ENCODE measurements at regions not wholly inside any gene's neighbourhood (a gene's known extent, or its start where the extent isn't known, plus 50 kb on each side); places are given as distances from the start of the nearest gene placed in this dataset.
"Not testable (repeated sequence)": the region's sequence is repeated elsewhere in the genome, so short reads cannot be mapped to it uniquely, and the experiment has no call there.

- 100% methylated on average over 3 of the region's 7 CpGs for WGBS (ENCODE audit: insufficient coverage)
- no peak for ATAC-seq (replicated peaks in 1 of 4)
Measured at GRCh38 chr9:2267181-2267745, 252.1 kb downstream of the SMARCA2 start.

GRCh38 chr9:2269778-2270177 is 254.6 kb downstream of the SMARCA2 start:
- Histone ChIP-seq H3K4me1 (ENCODE audit: control insufficient read depth in 1 of 2, extremely low read depth in 1 of 2, insufficient read depth in 2 of 2, low read length in 2 of 2) (no peaks in the 10 kb centered on the region), H3K27ac (ENCODE audit: low read length) (no peak overlapping the region), H3K27me3 (replicated peaks in 1 of 2; ENCODE audit: control insufficient read depth in 2 of 2, extremely low read depth in 1 of 2, insufficient read depth in 2 of 2, low read length in 1 of 2) (no peaks in the 10 kb centered on the region), H3K36me3 (ENCODE audit: control insufficient read depth in 2 of 2, extremely low read depth in 1 of 2, insufficient read depth in 1 of 2, low read length in 1 of 2) (no peaks in the 10 kb centered on the region), H3K9me3 (no peaks in the 10 kb centered on the region), H3K4me3 (ENCODE audit: control insufficient read depth in 1 of 2, extremely low read depth in 1 of 2, low read length in 1 of 2) (no peak overlapping the region)
- DNase-seq (no peak), ATAC-seq (replicated peaks in 1 of 4) (no peak)
- Mint-ChIP-seq H3K4me3 (no peak overlapping the region), H3K9me3 (no peaks in the 10 kb centered on the region), H3K4me1 (peaks cover 0 to 3% (median 0%) of the 10 kb centered on the region in 3 donors), H3K27ac (no peak overlapping the region), H3K36me3 (no peaks in the 10 kb centered on the region), H3K27me3 (peaks cover 5 to 6% of the 10 kb centered on the region in 2 donors)
- POLR2A ChIA-PET: no interaction called here
- CTCF ChIA-PET: no interaction called here
- WGBS (ENCODE audit: insufficient coverage): 0% methylated on average over 2 of the region's 3 CpGs

More at GRCh38 chr9:2267181-2267745, 252.1 kb downstream of the SMARCA2 start:
- Histone ChIP-seq H3K27ac (ENCODE audit: low read length) (no peak overlapping the region), H3K27me3 (replicated peaks in 1 of 2; ENCODE audit: control insufficient read depth in 2 of 2, extremely low read depth in 1 of 2, insufficient read depth in 2 of 2, low read length in 1 of 2) (no peaks in the 10 kb centered on the region), H3K4me1 (ENCODE audit: control insufficient read depth in 1 of 2, extremely low read depth in 1 of 2, insufficient read depth in 2 of 2, low read length in 2 of 2) (no peaks in the 10 kb centered on the region), H3K9me3 (no peaks in the 10 kb centered on the region), H3K36me3 (ENCODE audit: control insufficient read depth in 2 of 2, extremely low read depth in 1 of 2, insufficient read depth in 1 of 2, low read length in 1 of 2) (no peaks in the 10 kb centered on the region), H3K4me3 (ENCODE audit: control insufficient read depth in 1 of 2, extremely low read depth in 1 of 2, low read length in 1 of 2) (no peak overlapping the region)
- H3K4me3 Mint-ChIP-seq: no peak overlapping the region
- peaks cover 4 to 5% of the 10 kb centered on the region in 2 donors for H3K27me3 Mint-ChIP-seq
- ChIA-PET POLR2A (no interaction called here), CTCF (interaction anchor here in 1 of 2 donors (0.5 kb wide), 1 partner anchor 556 kb away, joined by 3 read pairs; no protein-coding TSS in a partner anchor)
- H3K4me1 Mint-ChIP-seq: peaks cover 7 to 11% (median 11%) of the 10 kb centered on the region in 3 donors
- no peak overlapping the region for H3K27ac Mint-ChIP-seq
- DNase-seq: no peak
- H3K9me3 Mint-ChIP-seq: no peaks in the 10 kb centered on the region
- no peaks in the 10 kb centered on the region for H3K36me3 Mint-ChIP-seq

- H3K4me1 ChIP-seq (ENCODE audit: control insufficient read depth in 1 of 2, extremely low read depth in 1 of 2, insufficient read depth in 2 of 2, low read length in 2 of 2): no peaks in the 10 kb centered on the region
- CTCF ChIA-PET: interaction anchor here in 1 of 2 donors (0.6 kb wide), 1 partner anchor 46 kb away, joined by 12 read pairs; no protein-coding TSS in a partner anchor
- peaks cover 5 to 8% of the 10 kb centered on the region in 2 donors for H3K27me3 Mint-ChIP-seq
- peaks cover 0 to 3% (median 0%) of the 10 kb centered on the region in 3 donors for H3K4me1 Mint-ChIP-seq
- H3K4me3 Mint-ChIP-seq: no peak overlapping the region
- POLR2A ChIA-PET: no interaction called here
- H3K27me3 ChIP-seq (replicated peaks in 1 of 2; ENCODE audit: control insufficient read depth in 2 of 2, extremely low read depth in 1 of 2, insufficient read depth in 2 of 2, low read length in 1 of 2): no peaks in the 10 kb centered on the region
- H3K9me3 Mint-ChIP-seq: no peaks in the 10 kb centered on the region
- H3K36me3 Mint-ChIP-seq: no peaks in the 10 kb centered on the region
- WGBS (ENCODE audit: insufficient coverage): no CpG with 5 or more reads among the region's 5 CpGs
- no peaks in the 10 kb centered on the region for H3K9me3 ChIP-seq
- no peak overlapping the region for H3K4me3 ChIP-seq (ENCODE audit: control insufficient read depth in 1 of 2, extremely low read depth in 1 of 2, low read length in 1 of 2)
- H3K27ac ChIP-seq (ENCODE audit: low read length): no peak overlapping the region
- DNase-seq (no peak), ATAC-seq (replicated peaks in 1 of 4) (no peak)
- H3K27ac Mint-ChIP-seq: no peak overlapping the region
- no peaks in the 10 kb centered on the region for H3K36me3 ChIP-seq (ENCODE audit: control insufficient read depth in 2 of 2, extremely low read depth in 1 of 2, insufficient read depth in 1 of 2, low read length in 1 of 2)
Measured at GRCh38 chr9:2270565-2270964, 255.4 kb downstream of the SMARCA2 start.

- Histone ChIP-seq H3K27me3 (replicated peaks in 1 of 2; ENCODE audit: control insufficient read depth in 2 of 2, extremely low read depth in 1 of 2, insufficient read depth in 2 of 2, low read length in 1 of 2) (no peaks in the 10 kb centered on the region), H3K27ac (ENCODE audit: low read length) (no peak overlapping the region), H3K36me3 (ENCODE audit: control insufficient read depth in 2 of 2, extremely low read depth in 1 of 2, insufficient read depth in 1 of 2, low read length in 1 of 2) (no peaks in the 10 kb centered on the region), H3K4me3 (ENCODE audit: control insufficient read depth in 1 of 2, extremely low read depth in 1 of 2, low read length in 1 of 2) (no peak overlapping the region), H3K9me3 (no peaks in the 10 kb centered on the region), H3K4me1 (ENCODE audit: control insufficient read depth in 1 of 2, extremely low read depth in 1 of 2, insufficient read depth in 2 of 2, low read length in 2 of 2) (no peaks in the 10 kb centered on the region)
- no peaks in the 10 kb centered on the region for H3K9me3 Mint-ChIP-seq
- ATAC-seq (replicated peaks in 1 of 4) (no peak), DNase-seq (peak in 1 of 35 experiments; percentile 1)
- WGBS (ENCODE audit: insufficient coverage): 100% methylated on average over 1 of the region's 4 CpGs
- ChIA-PET CTCF (no interaction called here), POLR2A (no interaction called here)
- H3K4me1 Mint-ChIP-seq: peaks cover 0 to 3% (median 0%) of the 10 kb centered on the region in 3 donors
- H3K27me3 Mint-ChIP-seq: peaks cover 8 to 14% of the 10 kb centered on the region in 2 donors
- no peak overlapping the region for H3K27ac Mint-ChIP-seq
- no peaks in the 10 kb centered on the region for H3K36me3 Mint-ChIP-seq
- H3K4me3 Mint-ChIP-seq: no peak overlapping the region
Measured at GRCh38 chr9:2271426-2271825, 256.3 kb downstream of the SMARCA2 start.

- H3K36me3 Mint-ChIP-seq: no peaks in the 10 kb centered on the region
- H3K4me1 Mint-ChIP-seq: peaks cover 0 to 3% (median 0%) of the 10 kb centered on the region in 3 donors
- ChIA-PET CTCF (no interaction called here), POLR2A (no interaction called here)
- H3K36me3 ChIP-seq (ENCODE audit: control insufficient read depth in 2 of 2, extremely low read depth in 1 of 2, insufficient read depth in 1 of 2, low read length in 1 of 2): no peaks in the 10 kb centered on the region
- H3K4me3 ChIP-seq (ENCODE audit: control insufficient read depth in 1 of 2, extremely low read depth in 1 of 2, low read length in 1 of 2): no peak overlapping the region
- DNase-seq (no peak), ATAC-seq (replicated peaks in 1 of 4) (no peak)
- no CpG with 5 or more reads among the region's 4 CpGs for WGBS (ENCODE audit: insufficient coverage)
- H3K4me1 ChIP-seq (ENCODE audit: control insufficient read depth in 1 of 2, extremely low read depth in 1 of 2, insufficient read depth in 2 of 2, low read length in 2 of 2): no peaks in the 10 kb centered on the region
- no peaks in the 10 kb centered on the region for H3K9me3 Mint-ChIP-seq
- H3K9me3 ChIP-seq: no peaks in the 10 kb centered on the region
- no peak overlapping the region for H3K27ac ChIP-seq (ENCODE audit: low read length)
- no peak overlapping the region for H3K4me3 Mint-ChIP-seq
- peaks cover 9 to 25% of the 10 kb centered on the region in 2 donors for H3K27me3 Mint-ChIP-seq
- H3K27ac Mint-ChIP-seq: no peak overlapping the region
- H3K27me3 ChIP-seq (replicated peaks in 1 of 2; ENCODE audit: control insufficient read depth in 2 of 2, extremely low read depth in 1 of 2, insufficient read depth in 2 of 2, low read length in 1 of 2): peaks cover 0 to 2% of the 10 kb centered on the region in 2 experiments
Measured at GRCh38 chr9:2274762-2275161, 259.6 kb downstream of the SMARCA2 start.

GRCh38 chr9:2276296-2276695 is 261.1 kb downstream of the SMARCA2 start:
- H3K27me3 ChIP-seq (replicated peaks in 1 of 2; ENCODE audit: control insufficient read depth in 2 of 2, extremely low read depth in 1 of 2, insufficient read depth in 2 of 2, low read length in 1 of 2): peaks cover 0 to 2% of the 10 kb centered on the region in 2 experiments
- H3K36me3 ChIP-seq (ENCODE audit: control insufficient read depth in 2 of 2, extremely low read depth in 1 of 2, insufficient read depth in 1 of 2, low read length in 1 of 2): no peaks in the 10 kb centered on the region
- H3K4me3 ChIP-seq (ENCODE audit: control insufficient read depth in 1 of 2, extremely low read depth in 1 of 2, low read length in 1 of 2): no peak overlapping the region
- H3K4me1 Mint-ChIP-seq: peaks cover 0 to under 1% (median 0%) of the 10 kb centered on the region in 3 donors
- no peak overlapping the region for H3K4me3 Mint-ChIP-seq
- no peaks in the 10 kb centered on the region for H3K9me3 ChIP-seq
- ATAC-seq (replicated peaks in 1 of 4) (no peak), DNase-seq (no peak)
- CTCF ChIA-PET: no interaction called here
- H3K4me1 ChIP-seq (ENCODE audit: control insufficient read depth in 1 of 2, extremely low read depth in 1 of 2, insufficient read depth in 2 of 2, low read length in 2 of 2): no peaks in the 10 kb centered on the region
- no peak overlapping the region for H3K27ac ChIP-seq (ENCODE audit: low read length)
- no peaks in the 10 kb centered on the region for H3K9me3 Mint-ChIP-seq
- H3K27ac Mint-ChIP-seq: no peak overlapping the region
- peaks cover 8 to 21% of the 10 kb centered on the region in 2 donors for H3K27me3 Mint-ChIP-seq
- no peaks in the 10 kb centered on the region for H3K36me3 Mint-ChIP-seq
- WGBS (ENCODE audit: insufficient coverage): 88% methylated on average over 7 of the region's 10 CpGs
- POLR2A ChIA-PET: no interaction called here

GRCh38 chr9:2277133-2277532 is 262.0 kb downstream of the SMARCA2 start:
- H3K36me3 Mint-ChIP-seq; ATAC-seq (replicated peaks in 1 of 4); POLR2A ChIA-PET; H3K4me1 ChIP-seq (ENCODE audit: control insufficient read depth in 1 of 2, extremely low read depth in 1 of 2, insufficient read depth in 2 of 2, low read length in 2 of 2); H3K9me3 ChIP-seq; H3K27ac ChIP-seq (ENCODE audit: low read length); CTCF ChIA-PET; DNase-seq; H3K27me3 ChIP-seq (replicated peaks in 1 of 2; ENCODE audit: control insufficient read depth in 2 of 2, extremely low read depth in 1 of 2, insufficient read depth in 2 of 2, low read length in 1 of 2); H3K4me1 Mint-ChIP-seq; H3K9me3 Mint-ChIP-seq; H3K4me3 Mint-ChIP-seq; H3K36me3 ChIP-seq (ENCODE audit: control insufficient read depth in 2 of 2, extremely low read depth in 1 of 2, insufficient read depth in 1 of 2, low read length in 1 of 2); H3K27ac Mint-ChIP-seq; H3K4me3 ChIP-seq (ENCODE audit: control insufficient read depth in 1 of 2, extremely low read depth in 1 of 2, low read length in 1 of 2): not testable (repeated sequence)
- WGBS (ENCODE audit: insufficient coverage): 64% methylated on average over 5 of the region's 9 CpGs
- H3K27me3 Mint-ChIP-seq: peaks cover 8 to 20% of the 10 kb centered on the region in 2 donors
